ENCODE measurements at regions not wholly inside any gene's neighbourhood (a gene's known extent, or its start where the extent isn't known, plus 50 kb on each side); places are given as distances from the start of the nearest gene placed in this dataset.

- Histone ChIP-seq H3K4me3 (ENCODE audit: low read depth, low read length) (no peak overlapping the region), H3K36me3 (ENCODE audit: control insufficient read depth, insufficient read depth, low read length) (no peaks in the 10 kb centered on the region), H3K27me3 (ENCODE audit: control insufficient read depth, insufficient read depth, low read length) (no peaks in the 10 kb centered on the region)
- TF ChIP-seq CTCF (IDR thresholded peaks at IDR 0.05; ENCODE audit: insufficient read depth, low read length, severe bottlenecking), result no peak
- DNase-seq (ENCODE audit: low read depth) (no peak), FAIRE-seq (no peak)
These were observed 290.7 kb downstream of the SKIDA1 start for GRCh38 chr10:21234761-21235160.

GRCh38 chr10:21230219-21230618, 295.3 kb downstream of the SKIDA1 start:
- no peak overlapping the region for H3K4me3 ChIP-seq (ENCODE audit: low read depth, low read length)
- no peaks in the 10 kb centered on the region for H3K36me3 ChIP-seq (ENCODE audit: control insufficient read depth, insufficient read depth, low read length)
- H3K27me3 ChIP-seq (ENCODE audit: control insufficient read depth, insufficient read depth, low read length), result no peaks in the 10 kb centered on the region
- no peak for TF ChIP-seq CTCF (IDR thresholded peaks at IDR 0.05; ENCODE audit: insufficient read depth, low read length, severe bottlenecking)
- FAIRE-seq (no peak), DNase-seq (ENCODE audit: low read depth) (no peak)

GRCh38 chr10:21217748-21218367, 307.6 kb downstream of the SKIDA1 start:
- FAIRE-seq (no peak), DNase-seq (ENCODE audit: low read depth) (no peak)
- H3K36me3 ChIP-seq (ENCODE audit: control insufficient read depth, insufficient read depth, low read length), result no peaks in the 10 kb centered on the region
- TF ChIP-seq CTCF (IDR thresholded peaks at IDR 0.05; ENCODE audit: insufficient read depth, low read length, severe bottlenecking), result no peak
- H3K27me3 ChIP-seq (ENCODE audit: control insufficient read depth, insufficient read depth, low read length), result no peaks in the 10 kb centered on the region
- H3K4me3 ChIP-seq (ENCODE audit: low read depth, low read length), result no peak overlapping the region

GRCh38 chr10:21217107-21217506, 308.4 kb downstream of the SKIDA1 start:
- no peak for TF ChIP-seq CTCF (IDR thresholded peaks at IDR 0.05; ENCODE audit: insufficient read depth, low read length, severe bottlenecking)

GRCh38 chr10:21214329-21214728, 311.2 kb downstream of the SKIDA1 start:
- Histone ChIP-seq H3K27me3 (ENCODE audit: control insufficient read depth, insufficient read depth, low read length) (no peaks in the 10 kb centered on the region), H3K36me3 (ENCODE audit: control insufficient read depth, insufficient read depth, low read length) (no peaks in the 10 kb centered on the region), H3K4me3 (ENCODE audit: low read depth, low read length) (no peak overlapping the region)
- TF ChIP-seq CTCF (IDR thresholded peaks at IDR 0.05; ENCODE audit: insufficient read depth, low read length, severe bottlenecking), result no peak
- FAIRE-seq (peak; percentile 72), DNase-seq (ENCODE audit: low read depth) (no peak)

More at GRCh38 chr10:21217107-21217506, 308.4 kb downstream of the SKIDA1 start:
- FAIRE-seq (no peak), DNase-seq (ENCODE audit: low read depth) (no peak)
- Histone ChIP-seq H3K4me3 (ENCODE audit: low read depth, low read length) (no peak overlapping the region), H3K36me3 (ENCODE audit: control insufficient read depth, insufficient read depth, low read length) (no peaks in the 10 kb centered on the region), H3K27me3 (ENCODE audit: control insufficient read depth, insufficient read depth, low read length) (no peaks in the 10 kb centered on the region)

GRCh38 chr10:21213381-21213780, 312.1 kb downstream of the SKIDA1 start:
- TF ChIP-seq CTCF (IDR thresholded peaks at IDR 0.05; ENCODE audit: insufficient read depth, low read length, severe bottlenecking), result no peak
- Histone ChIP-seq H3K36me3 (ENCODE audit: control insufficient read depth, insufficient read depth, low read length) (no peaks in the 10 kb centered on the region), H3K4me3 (ENCODE audit: low read depth, low read length) (no peak overlapping the region), H3K27me3 (ENCODE audit: control insufficient read depth, insufficient read depth, low read length) (no peaks in the 10 kb centered on the region)
- FAIRE-seq (no peak), DNase-seq (ENCODE audit: low read depth) (no peak)

Data from bronchial epithelial cell (primary cell).